Naive thymus-derived CD4-positive, alpha-beta T cell (primary cell): ENCODE measurements at regions not wholly inside any gene's neighbourhood (a gene's known extent, or its start where the extent isn't known, plus 50 kb on each side); places are given as distances from the start of the nearest gene placed in this dataset.

Source experiments
- ATAC-seq: fragments of 150-1000 bp; cut with Tn5 transposase; 2 replicates; pipeline ENCODE4 v1.10.0; 2021; ENCODE audit warnings: mild to moderate bottlenecking, moderate library complexity
- CTCF ChIA-PET: fragments of 350-600 bp; sonication (Branson Sonifier 250); formaldehyde crosslinking; loops from one replicate; lab custom pipeline; 2021; ENCODE audit warnings: antibody characterized with exemption; lab: Charles Lee
- POLR2A ChIA-PET: fragments of 350-600 bp; sonication (Branson Sonifier 250); formaldehyde crosslinking; loops from one replicate; lab custom pipeline; 2021; ENCODE audit warnings: antibody characterized with exemption, inconsistent platforms; lab: Charles Lee
- DNase-seq, 9 donors: peaks; one replicate each; pipeline versions ENCODE4 v3.0.0 to v3.0.0-alpha.2; 2020 to 2022; ENCODE audit warnings: mixed read lengths in 1 of 9
- H3K27ac ChIP-seq: one replicate; pipeline ENCODE4 v1.7.0; 2013; ENCODE audit warnings: mild to moderate bottlenecking, low read depth, low read length, moderate library complexity
- H3K27me3 ChIP-seq, 2 donors: one replicate each; pipeline ENCODE4 v1.7.0; 2013; ENCODE audit warnings: low read length in 2 of 2, mild to moderate bottlenecking in 2 of 2, moderate library complexity in 2 of 2; ENCODE audit not compliant: control insufficient read depth in 2 of 2, insufficient read depth in 2 of 2
- H3K36me3 ChIP-seq, 3 experiments: 1 replicate in 2 of 3; 2 replicates in 1 of 3; pipeline ENCODE4 v1.7.0; 2013; ENCODE audit warnings: low read length in 3 of 3, mild to moderate bottlenecking in 3 of 3, moderate library complexity in 1 of 3; ENCODE audit not compliant: insufficient read depth in 3 of 3, control insufficient read depth in 2 of 3
- H3K4me1 ChIP-seq, 2 donors: one replicate each; pipeline ENCODE4 v1.7.0; 2013; ENCODE audit warnings: low read length in 2 of 2, mild to moderate bottlenecking in 2 of 2, moderate library complexity in 1 of 2; ENCODE audit not compliant: control insufficient read depth in 2 of 2, insufficient read depth in 2 of 2
- H3K4me3 ChIP-seq: 2 replicates; pipeline ENCODE4 v1.7.0; 2013; ENCODE audit warnings: mild to moderate bottlenecking, low read length
- H3K9me3 ChIP-seq, 3 experiments: 1 replicate in 2 of 3; 2 replicates in 1 of 3; pipeline ENCODE4 v1.7.0; 2013; ENCODE audit warnings: low read length in 3 of 3; ENCODE audit not compliant: control insufficient read depth in 2 of 3
- H3K27ac Mint-ChIP-seq, 9 donors: one replicate each; pipeline ENCODE4 v1.8.0; 2020 to 2022; ENCODE audit warnings: mixed read lengths in 9 of 9, mild to moderate bottlenecking in 8 of 9, moderate library complexity in 5 of 9, inconsistent platforms in 2 of 9
- H3K27me3 Mint-ChIP-seq, 5 donors: one replicate each; pipeline ENCODE4 v1.8.0; 2021 to 2022; ENCODE audit warnings: mixed read lengths in 5 of 5, mild to moderate bottlenecking in 1 of 5
- H3K36me3 Mint-ChIP-seq, 5 donors: one replicate each; pipeline ENCODE4 v1.8.0; 2020 to 2022; ENCODE audit warnings: mixed read lengths in 5 of 5, mild to moderate bottlenecking in 3 of 5, inconsistent platforms in 1 of 5
- H3K4me1 Mint-ChIP-seq, 7 donors: one replicate each; pipeline ENCODE4 v1.8.0; 2020 to 2022; ENCODE audit warnings: mixed read lengths in 7 of 7, mild to moderate bottlenecking in 3 of 7, inconsistent platforms in 1 of 7
- H3K4me3 Mint-ChIP-seq, 10 donors: one replicate each; pipeline ENCODE4 v1.8.0; 2020 to 2022; ENCODE audit warnings: mild to moderate bottlenecking in 10 of 10, mixed read lengths in 10 of 10, moderate library complexity in 6 of 10, inconsistent platforms in 2 of 10
- H3K9me3 Mint-ChIP-seq, 11 donors: one replicate each; pipeline ENCODE4 v1.8.0; 2020 to 2022; ENCODE audit warnings: mixed read lengths in 11 of 11, mild to moderate bottlenecking in 4 of 11, inconsistent platforms in 1 of 11, moderate library complexity in 1 of 11
- intact Hi-C, 2 donors: fragments of 100-400 bp; cut with micrococcal nuclease; formaldehyde crosslinking; loops; one replicate each; pipeline ENCODE4 v1.15.1; 2023

- Histone ChIP-seq H3K9me3 (no peaks in the 10 kb centered on the region), H3K27ac (no peak overlapping the region), H3K4me3 (no peak overlapping the region), H3K27me3 (no peaks in the 10 kb centered on the region), H3K36me3 (no peaks in the 10 kb centered on the region), H3K4me1 (no peaks in the 10 kb centered on the region)
- Mint-ChIP-seq H3K36me3 (no peaks in the 10 kb centered on the region), H3K9me3 (peaks cover 0 to 17% (median 4%) of the 10 kb centered on the region in 11 donors), H3K4me3 (no peak overlapping the region), H3K27me3 (no peaks in the 10 kb centered on the region), H3K27ac (no peak overlapping the region), H3K4me1 (no peaks in the 10 kb centered on the region)
- ChIA-PET CTCF (no interaction called here), POLR2A (no interaction called here)
- intact Hi-C loops = loop anchor here in 1 of 2 donors (5.0 kb wide), 1 partner anchor 734 kb away; no protein-coding TSS in a partner anchor
- no peak for ATAC-seq
- no peak for DNase-seq
Measured at GRCh38 chr3:166388321-166388720, 551.1 kb upstream of the BCHE start.

DNA sequence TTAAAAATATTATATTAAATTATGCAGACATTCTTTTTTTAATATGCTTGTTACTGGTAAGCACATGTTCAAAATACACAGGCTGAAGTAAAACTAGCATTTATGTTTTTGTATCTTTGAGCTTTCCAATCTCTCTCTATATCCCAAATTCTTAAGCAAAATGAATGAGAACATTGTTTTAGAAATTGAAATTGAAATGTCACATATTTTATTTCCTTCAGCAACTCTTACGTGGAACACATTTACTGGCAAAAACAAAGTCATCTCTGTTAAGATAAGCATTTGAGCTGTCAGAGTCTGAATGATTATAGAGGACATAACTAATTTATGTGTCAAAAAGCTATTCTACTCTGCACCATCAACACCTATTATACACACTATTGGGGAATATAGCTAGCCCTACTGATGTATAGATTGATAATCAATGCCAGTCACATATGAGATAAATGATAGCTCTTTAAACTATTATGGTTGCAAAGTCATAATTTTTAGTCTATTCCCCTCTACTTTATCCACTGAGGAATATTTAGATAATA lies 535.4 kb upstream of the BCHE start:
- Mint-ChIP-seq H3K4me1 (no peaks in the 10 kb centered on the region), H3K36me3 (peaks cover 0 to 3% (median 0%) of the 10 kb centered on the region in 5 donors), H3K9me3 (peaks cover 1 to 32% (median 8%) of the 10 kb centered on the region in 11 donors), H3K4me3 (no peak overlapping the region), H3K27me3 (no peaks in the 10 kb centered on the region), H3K27ac (no peak overlapping the region)
- Histone ChIP-seq H3K27me3 (no peaks in the 10 kb centered on the region), H3K27ac (no peak overlapping the region), H3K36me3 (no peaks in the 10 kb centered on the region), H3K9me3 (peaks cover 0 to 6% (median 0%) of the 10 kb centered on the region in 3 experiments), H3K4me1 (no peaks in the 10 kb centered on the region), H3K4me3 (no peak overlapping the region)
- ChIA-PET CTCF (no interaction called here), POLR2A (no interaction called here)
- ATAC-seq (no peak), DNase-seq (no peak)
- intact Hi-C loops = no loop called here

GRCh38 chr3:166367947-166368533 lies 530.8 kb upstream of the BCHE start:
- Mint-ChIP-seq H3K4me3 (no peak overlapping the region), H3K4me1 (no peaks in the 10 kb centered on the region), H3K9me3 (peaks cover 0 to 24% (median 9%) of the 10 kb centered on the region in 11 donors), H3K27me3 (no peaks in the 10 kb centered on the region), H3K27ac (no peak overlapping the region), H3K36me3 (peaks cover 0 to 3% (median 0%) of the 10 kb centered on the region in 5 donors)
- ATAC-seq (no peak), DNase-seq (no peak)
- Histone ChIP-seq H3K4me1 (no peaks in the 10 kb centered on the region), H3K36me3 (no peaks in the 10 kb centered on the region), H3K27me3 (no peaks in the 10 kb centered on the region), H3K4me3 (no peak overlapping the region), H3K27ac (no peak overlapping the region), H3K9me3 (peaks cover 0 to 6% (median 0%) of the 10 kb centered on the region in 3 experiments)
- ChIA-PET CTCF (no interaction called here), POLR2A (no interaction called here)
- intact Hi-C loops = no loop called here

DNA sequence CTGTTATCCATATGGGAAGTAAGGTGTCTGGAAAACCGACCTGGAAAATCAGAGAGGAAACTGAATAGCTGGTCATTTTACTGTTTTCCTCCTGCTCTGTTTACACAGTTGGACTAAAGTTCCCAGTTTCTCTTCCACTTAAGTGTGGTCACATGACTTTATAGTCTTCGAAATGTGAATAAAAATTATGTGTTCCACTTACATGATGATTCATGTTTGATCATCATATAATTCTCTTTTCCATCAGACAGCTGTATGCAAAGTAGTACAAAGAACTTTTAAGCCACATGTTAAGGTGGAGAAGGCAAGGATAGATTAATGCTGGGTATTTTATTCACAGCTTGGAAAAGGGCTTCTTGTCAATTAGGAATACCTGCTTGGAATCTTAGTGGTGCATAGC lies 525.5 kb upstream of the BCHE start:
- no peak for ATAC-seq
- POLR2A ChIA-PET = no interaction called here
- no peaks in the 10 kb centered on the region for H3K4me1 Mint-ChIP-seq
- H3K27me3 Mint-ChIP-seq = no peaks in the 10 kb centered on the region
- H3K36me3 ChIP-seq = no peaks in the 10 kb centered on the region
- H3K27ac Mint-ChIP-seq = no peak overlapping the region
- no peak overlapping the region for H3K4me3 ChIP-seq
- intact Hi-C loops = no loop called here
- no peaks in the 10 kb centered on the region for H3K9me3 ChIP-seq
- no peaks in the 10 kb centered on the region for H3K36me3 Mint-ChIP-seq
- H3K4me3 Mint-ChIP-seq = no peak overlapping the region
- no peaks in the 10 kb centered on the region for H3K4me1 ChIP-seq
- no peaks in the 10 kb centered on the region for H3K27me3 ChIP-seq
- DNase-seq = no peak
- peaks cover 0 to 9% (median 2%) of the 10 kb centered on the region in 11 donors for H3K9me3 Mint-ChIP-seq
- CTCF ChIA-PET = no interaction called here
- no peak overlapping the region for H3K27ac ChIP-seq

DNA sequence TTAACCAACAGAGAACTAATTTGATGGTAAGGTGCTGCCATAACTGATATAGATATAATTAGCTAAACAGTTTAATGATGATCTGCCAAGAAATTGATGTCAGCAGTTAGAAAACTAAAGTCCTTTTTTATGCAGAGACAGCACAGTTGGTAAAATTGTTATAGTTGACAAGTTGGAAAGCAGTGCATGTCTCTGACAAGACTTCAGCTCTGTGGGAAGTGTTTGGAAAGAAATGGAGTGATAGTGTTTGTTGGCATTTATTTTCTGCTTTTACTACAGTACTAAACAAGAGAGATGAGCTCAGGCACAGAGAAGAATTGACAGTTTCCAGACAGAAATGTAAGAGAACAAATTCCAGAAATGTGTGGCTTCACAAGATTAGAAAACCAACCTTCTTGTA lies 523.5 kb upstream of the BCHE start:
- DNase-seq (no peak), ATAC-seq (no peak)
- Mint-ChIP-seq H3K4me3 (no peak overlapping the region), H3K27ac (no peak overlapping the region), H3K27me3 (no peaks in the 10 kb centered on the region), H3K9me3 (peaks cover 0 to 20% (median 3%) of the 10 kb centered on the region in 11 donors), H3K4me1 (no peaks in the 10 kb centered on the region), H3K36me3 (no peaks in the 10 kb centered on the region)
- H3K36me3 ChIP-seq = no peaks in the 10 kb centered on the region
- H3K4me1 ChIP-seq = no peaks in the 10 kb centered on the region
- H3K9me3 ChIP-seq = no peaks in the 10 kb centered on the region
- no peak overlapping the region for H3K27ac ChIP-seq
- CTCF ChIA-PET = no interaction called here
- POLR2A ChIA-PET = no interaction called here
- no peaks in the 10 kb centered on the region for H3K27me3 ChIP-seq
- no peak overlapping the region for H3K4me3 ChIP-seq
- intact Hi-C loops = no loop called here

DNA sequence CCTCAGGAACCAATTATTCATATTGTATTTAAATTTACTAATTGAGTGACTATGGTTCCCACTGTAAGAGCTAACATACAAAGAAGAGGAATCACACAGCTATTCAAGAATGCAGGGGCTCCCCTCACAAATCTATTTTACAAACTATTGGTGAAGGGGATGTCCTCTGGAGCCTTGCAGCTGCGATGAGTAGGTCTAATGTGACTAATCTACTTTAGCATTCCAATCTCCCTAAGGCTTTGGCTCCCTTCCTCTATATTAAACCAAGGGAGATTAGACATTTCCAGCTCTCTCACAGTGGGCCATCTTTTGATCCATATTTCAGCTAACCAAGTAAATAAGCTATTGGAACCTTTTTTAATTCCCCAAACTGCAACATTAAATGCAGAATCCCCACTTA lies 514.2 kb upstream of the BCHE start:
- ChIA-PET POLR2A (no interaction called here), CTCF (no interaction called here)
- no peak overlapping the region for H3K4me3 ChIP-seq
- no peaks in the 10 kb centered on the region for H3K4me1 Mint-ChIP-seq
- peaks cover 0 to 3% (median 0%) of the 10 kb centered on the region in 5 donors for H3K36me3 Mint-ChIP-seq
- H3K36me3 ChIP-seq = no peaks in the 10 kb centered on the region
- no peaks in the 10 kb centered on the region for H3K27me3 Mint-ChIP-seq
- H3K9me3 ChIP-seq = peaks cover 0 to 4% (median 0%) of the 10 kb centered on the region in 3 experiments
- peaks cover 3 to 41% (median 15%) of the 10 kb centered on the region in 11 donors for H3K9me3 Mint-ChIP-seq
- no peak overlapping the region for H3K4me3 Mint-ChIP-seq
- no peaks in the 10 kb centered on the region for H3K27me3 ChIP-seq
- intact Hi-C loops = no loop called here
- ATAC-seq (no peak), DNase-seq (no peak)
- H3K4me1 ChIP-seq = no peaks in the 10 kb centered on the region
- H3K27ac Mint-ChIP-seq = no peak overlapping the region
- H3K27ac ChIP-seq = no peak overlapping the region

DNA sequence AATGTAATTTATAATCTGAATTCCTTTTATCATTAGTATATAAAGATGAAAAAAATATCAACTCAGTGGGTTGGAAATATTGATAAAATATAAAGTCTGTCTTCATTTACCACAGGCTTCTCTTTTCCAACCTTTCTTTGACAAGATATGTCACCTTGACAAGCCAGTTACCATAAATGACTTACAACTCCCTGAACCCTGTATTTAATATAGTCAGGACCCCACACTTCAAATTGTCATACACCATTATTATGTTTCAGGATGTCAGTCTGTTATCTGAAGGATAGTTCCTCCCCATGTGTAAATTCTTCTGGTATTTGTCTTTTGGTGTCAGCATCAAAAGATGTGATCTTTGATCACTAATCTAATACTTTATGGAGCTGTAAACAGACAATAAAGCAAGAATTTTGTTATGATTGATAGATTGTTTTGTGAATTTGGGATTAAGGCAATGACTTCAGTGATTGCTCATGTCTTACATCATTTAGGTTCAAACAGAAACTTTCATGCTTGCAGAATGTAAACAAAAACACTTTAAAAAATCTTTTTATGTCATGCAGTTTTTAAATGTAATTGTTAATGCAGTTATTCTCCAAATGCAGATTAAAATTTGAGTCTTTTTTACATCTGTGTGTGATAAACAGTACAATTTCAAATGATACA lies 503.5 kb upstream of the BCHE start:
- Mint-ChIP-seq H3K4me1 (no peaks in the 10 kb centered on the region), H3K27me3 (no peaks in the 10 kb centered on the region), H3K4me3 (no peak overlapping the region), H3K36me3 (no peaks in the 10 kb centered on the region), H3K27ac (no peak overlapping the region), H3K9me3 (peaks cover 0 to 20% (median 3%) of the 10 kb centered on the region in 11 donors)
- ATAC-seq = no peak
- H3K9me3 ChIP-seq = no peaks in the 10 kb centered on the region
- no peaks in the 10 kb centered on the region for H3K27me3 ChIP-seq
- H3K27ac ChIP-seq = no peak overlapping the region
- H3K4me1 ChIP-seq = no peaks in the 10 kb centered on the region
- intact Hi-C loops = no loop called here
- DNase-seq = no peak
- ChIA-PET POLR2A (no interaction called here), CTCF (no interaction called here)
- H3K4me3 ChIP-seq = no peak overlapping the region
- no peaks in the 10 kb centered on the region for H3K36me3 ChIP-seq
